GM18508 (cell line): ENCODE measurements at regions not wholly inside any gene's neighbourhood (a gene's known extent, or its start where the extent isn't known, plus 50 kb on each side); places are given as distances from the start of the nearest gene placed in this dataset.

Experiments
- ATAC-seq: cut with Tn5 transposase; IDR thresholded peaks from one replicate; pipeline ENCODE4 v1.9.1; 2021; ENCODE audit warnings: moderate number of reproducible peaks; ENCODE audit not compliant: insufficient read depth, unreplicated experiment

DNA sequence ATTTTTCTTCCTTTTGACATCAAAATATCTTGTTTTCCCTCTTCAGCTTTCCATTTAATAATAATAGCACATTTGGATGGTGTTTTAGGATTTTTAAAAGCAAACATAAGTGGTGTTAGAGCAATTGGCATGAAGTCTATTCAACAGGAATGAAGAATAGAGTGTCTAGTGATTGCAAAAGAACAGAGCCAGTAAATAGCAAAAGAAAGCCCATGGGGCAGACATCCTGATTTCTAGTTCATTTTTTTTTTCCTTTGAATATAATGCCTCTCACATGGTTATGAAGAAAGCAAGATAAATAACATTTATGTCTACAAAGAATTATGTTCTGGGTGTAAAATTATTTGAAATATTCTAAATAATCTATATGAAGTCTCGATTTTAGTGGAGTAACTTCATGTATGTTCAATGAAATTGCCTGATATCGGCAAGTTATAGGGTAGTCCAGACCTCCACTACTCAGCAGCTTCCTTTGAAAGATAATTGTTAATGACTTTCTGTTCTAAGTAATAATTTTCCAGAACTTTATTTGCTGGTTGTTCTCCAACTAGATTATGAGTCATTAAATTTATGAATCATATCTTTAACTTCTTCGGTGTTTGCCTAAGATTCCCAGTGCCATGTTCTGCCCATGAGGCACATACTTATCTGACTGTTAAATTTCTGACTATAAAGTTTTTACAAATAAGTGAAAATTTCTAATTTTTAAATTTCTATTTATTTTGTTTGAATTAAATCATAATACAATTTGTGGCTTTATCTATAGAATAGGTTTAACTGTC, 587.9 kb downstream of the TLL1 start:
- no peak for ATAC-seq

DNA sequence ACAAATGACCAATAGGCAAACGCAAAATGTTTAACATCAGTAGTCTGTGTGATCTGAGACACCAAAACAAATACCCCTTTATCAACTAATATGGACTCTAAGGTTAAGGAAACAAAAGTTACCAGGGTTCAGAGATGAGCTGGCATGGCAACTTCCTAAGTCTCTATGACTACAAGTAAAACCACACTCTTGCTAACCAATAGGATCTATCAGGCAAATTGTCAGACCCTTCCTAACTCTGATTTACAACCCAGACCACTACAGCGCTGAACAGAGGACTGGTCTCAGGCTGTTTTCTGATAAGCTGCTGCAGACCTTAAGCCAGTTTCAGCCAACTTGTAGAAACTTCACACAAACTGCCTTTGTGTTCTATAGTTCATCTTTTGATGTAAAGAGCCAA, 608.0 kb downstream of the TLL1 start:
- no peak for ATAC-seq

DNA sequence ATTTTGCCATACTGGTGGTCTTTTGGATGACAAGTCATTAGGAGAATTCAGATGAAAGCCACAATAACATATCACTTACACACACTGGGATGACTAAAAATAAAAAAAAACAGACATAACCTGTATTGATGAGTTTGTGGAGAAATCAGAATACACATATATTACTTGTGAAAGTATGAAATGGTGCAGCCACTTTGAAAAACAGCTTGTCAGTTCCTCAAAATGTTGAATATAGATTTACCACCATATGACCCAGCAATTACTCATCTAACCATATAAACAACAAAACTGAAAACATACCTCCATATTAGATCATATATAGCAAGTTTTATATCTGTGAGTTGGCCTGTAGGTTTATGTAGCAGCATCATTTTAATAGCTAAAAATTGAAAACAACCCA, 608.7 kb downstream of the TLL1 start:
- ATAC-seq = no peak

DNA sequence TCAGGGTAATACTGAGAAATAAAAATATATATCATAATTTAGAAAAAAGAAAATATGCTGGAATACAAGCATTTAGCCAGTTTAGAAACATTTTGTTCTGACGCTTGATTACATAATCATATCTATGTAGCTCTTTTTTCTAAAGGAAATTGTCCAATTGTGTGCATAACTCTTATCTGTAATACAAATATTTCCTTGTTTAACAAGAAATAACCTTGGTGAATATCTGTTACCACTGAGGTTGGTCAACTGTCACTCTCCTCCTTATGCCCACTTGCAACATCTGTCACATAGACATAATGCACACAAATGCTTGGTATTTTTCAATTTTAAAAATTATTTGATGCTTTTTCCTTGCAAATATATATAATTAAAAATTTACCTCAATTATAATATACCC, 609.7 kb downstream of the TLL1 start:
- ATAC-seq = no peak

DNA sequence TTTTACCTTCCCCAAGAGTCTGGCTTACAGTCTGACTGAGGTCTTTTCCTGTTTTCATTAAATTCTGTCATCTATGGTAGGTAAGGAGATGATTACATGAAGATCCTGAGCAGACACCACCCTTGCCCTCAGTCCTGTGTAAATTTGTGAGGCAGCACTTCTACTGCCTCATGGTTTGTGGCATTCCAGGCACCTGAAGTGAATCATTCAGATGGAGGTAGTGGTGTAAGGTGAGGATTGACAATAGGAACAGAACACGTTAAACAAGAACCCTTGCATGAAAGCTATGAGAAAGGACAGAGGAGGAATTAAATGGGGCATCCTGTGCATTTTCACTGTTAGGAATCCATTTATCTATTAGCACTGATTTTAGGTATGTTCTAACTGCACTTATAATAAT, 618.6 kb downstream of the TLL1 start:
- no peak for ATAC-seq

DNA sequence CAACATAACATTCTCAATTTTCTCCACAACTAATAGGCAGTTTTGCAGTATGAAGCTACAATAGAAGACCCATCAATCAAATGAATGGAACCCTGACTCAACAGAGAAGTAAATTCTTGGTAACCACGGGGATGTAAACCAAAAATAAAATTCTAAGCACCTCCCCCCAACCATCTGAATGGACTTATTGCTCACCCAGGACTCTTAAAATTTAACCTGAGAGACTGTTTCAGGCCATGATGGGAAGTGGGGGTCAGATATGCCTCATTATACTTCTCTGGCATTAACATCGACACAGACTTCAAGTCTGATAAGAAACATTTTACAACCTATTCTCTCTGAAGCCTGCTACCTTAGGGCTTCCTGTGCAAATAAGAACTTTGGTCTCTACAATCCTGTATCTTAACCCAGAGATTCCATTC, 620.9 kb downstream of the TLL1 start:
- ATAC-seq = no peak

DNA sequence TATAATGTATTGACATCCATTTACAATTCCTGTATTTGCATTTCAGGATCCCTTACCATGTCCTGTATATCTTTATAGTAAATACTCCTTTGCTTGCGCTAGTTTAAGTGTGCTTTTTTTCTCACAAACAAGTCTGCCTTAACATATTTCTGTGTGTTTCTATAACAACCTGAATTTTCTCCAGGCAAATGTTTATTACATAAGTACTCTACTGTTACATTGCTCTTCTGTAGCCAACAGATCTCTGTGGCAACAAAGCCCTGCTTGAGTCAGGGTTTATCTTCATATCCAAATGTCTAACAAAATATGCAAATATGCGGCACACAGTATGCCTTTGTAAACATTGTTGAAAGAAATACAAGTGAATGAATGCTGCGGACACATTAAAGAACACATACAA, 625.5 kb downstream of the TLL1 start:
- ATAC-seq = no peak

DNA sequence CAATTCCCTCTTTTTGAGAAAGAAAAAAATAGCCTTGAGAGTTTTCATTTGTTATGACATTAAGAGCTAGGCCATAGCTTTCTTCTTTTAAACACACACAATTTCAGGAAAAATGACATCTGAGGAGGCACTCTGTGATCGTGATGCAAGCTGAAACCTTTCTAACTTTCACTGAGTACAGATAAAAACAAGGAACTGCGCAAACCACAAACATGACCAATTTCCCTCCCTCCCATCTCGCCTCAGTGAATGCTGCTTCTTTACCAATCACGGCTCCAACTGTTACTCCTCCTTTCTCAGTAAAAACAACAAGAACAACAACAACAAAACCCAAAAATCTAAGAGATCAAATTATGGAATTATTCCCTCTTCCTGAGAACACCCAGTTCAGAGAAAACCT, 626.8 kb downstream of the TLL1 start:
- ATAC-seq = no peak

DNA sequence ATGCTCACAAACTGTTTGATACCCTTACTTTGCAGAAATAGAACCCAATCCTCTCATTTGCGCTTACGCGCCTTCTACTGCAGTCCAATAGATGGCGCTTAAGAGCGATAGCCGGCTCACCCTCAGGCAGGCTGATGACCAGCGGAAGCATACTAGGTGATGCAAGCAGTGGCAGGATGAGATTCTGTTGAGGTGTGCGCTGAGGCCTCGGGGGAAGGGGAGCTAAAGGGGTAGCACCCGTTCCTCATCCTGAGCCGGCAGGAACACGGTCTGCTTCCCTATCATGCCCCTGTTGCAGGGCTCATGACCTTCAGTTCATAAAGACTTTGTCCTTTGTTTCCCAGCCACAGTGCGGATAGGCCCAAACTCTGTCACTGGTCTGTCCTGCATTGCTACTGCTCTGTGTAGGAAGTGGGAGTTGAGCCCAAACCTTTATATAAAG, 628.9 kb downstream of the TLL1 start:
- ATAC-seq = no peak

DNA sequence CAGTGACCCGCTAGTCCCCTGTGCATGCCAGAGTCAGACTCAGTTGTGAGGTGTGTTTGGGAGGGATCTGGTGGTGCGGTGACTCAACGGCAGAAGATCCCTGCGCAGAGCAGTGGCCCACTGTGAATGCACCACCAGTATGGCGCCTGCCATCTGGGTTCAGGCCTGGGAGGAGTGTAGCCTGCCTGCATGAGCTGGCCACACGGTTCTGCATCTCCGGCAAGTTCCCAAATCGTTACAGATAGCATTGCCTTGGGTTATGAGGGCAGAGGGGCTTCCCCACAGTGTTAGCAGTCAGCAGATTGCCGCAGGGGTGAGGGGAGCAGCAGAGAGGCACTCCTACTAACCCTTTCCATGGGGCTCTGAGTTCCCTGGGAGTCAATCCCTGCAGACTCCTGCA, 629.6 kb downstream of the TLL1 start:
- no peak for ATAC-seq

DNA sequence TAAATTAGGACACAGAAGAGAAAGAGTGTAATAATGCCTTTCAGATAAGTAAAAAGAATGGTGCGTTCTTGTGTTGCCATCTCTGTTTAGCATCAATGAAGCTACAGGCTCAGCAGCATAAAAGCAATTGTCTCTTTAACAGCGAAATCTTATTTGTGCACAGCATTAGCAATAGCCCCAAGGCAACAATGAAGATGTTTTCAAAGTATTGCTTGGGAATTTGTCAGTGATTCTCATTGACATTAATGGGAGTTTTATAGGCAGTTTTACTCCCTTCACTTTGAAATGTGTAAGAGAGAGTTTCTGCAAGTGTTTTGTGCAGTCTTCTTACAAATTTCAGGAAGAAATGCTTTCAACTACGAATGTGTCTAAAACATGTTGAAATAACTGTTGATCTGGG, 633.0 kb downstream of the TLL1 start:
- no peak for ATAC-seq

DNA sequence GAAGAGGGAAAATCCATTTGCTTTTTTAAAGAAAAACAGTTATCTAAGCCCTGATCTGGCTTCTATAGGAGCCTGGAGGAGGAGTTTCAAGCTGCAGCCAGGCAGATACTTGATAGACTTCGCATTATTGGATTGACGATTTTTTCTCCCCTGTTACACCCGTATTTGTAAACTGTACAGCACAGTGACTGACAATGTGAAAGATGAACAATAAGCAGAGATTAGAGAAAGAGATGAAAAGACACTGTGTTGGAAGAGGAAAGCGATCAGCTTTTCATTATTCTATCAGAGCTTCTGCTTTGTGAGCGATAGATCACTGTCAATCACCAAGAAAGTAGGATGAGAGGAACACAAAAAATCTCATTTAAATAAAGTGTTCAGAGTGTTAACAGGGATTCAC, 639.2 kb downstream of the TLL1 start:
- no peak for ATAC-seq

DNA sequence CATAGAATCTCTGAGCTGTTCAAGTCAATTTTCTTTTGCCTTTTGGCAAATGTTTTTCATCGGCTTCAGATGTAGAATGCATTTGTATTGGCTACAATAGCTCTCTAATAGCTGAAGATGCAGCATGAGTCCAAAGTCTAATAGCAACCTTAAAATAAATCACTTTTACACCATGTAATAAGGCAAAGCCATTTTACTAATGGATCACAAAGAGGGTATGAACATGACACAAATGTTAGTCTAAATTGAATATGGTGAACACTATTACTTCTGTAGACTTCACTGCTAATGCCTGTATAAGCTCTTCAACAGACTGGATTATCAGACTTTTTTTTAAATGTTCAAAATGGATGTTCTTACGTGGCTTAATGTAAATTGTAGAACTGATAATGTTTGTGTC, 645.3 kb downstream of the TLL1 start:
- no peak for ATAC-seq

DNA sequence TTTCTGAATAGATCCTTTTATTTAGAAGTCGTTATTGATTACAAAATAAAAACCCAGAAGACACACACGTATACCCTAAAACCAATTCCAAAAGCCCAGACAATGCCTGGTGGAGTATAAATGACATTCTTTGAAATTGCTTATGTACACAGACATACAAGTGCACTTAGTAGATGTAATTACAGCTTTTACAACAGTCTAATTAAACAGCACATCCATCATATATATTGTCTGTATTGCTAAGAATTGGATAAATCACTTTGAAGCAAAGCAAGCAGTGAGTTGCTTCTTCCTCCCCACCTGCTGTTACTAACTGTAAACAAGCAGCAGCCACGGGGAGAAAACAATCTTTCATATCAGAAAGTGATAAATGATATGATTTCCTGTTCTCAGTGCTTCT, 645.7 kb downstream of the TLL1 start:
- ATAC-seq = no peak

DNA sequence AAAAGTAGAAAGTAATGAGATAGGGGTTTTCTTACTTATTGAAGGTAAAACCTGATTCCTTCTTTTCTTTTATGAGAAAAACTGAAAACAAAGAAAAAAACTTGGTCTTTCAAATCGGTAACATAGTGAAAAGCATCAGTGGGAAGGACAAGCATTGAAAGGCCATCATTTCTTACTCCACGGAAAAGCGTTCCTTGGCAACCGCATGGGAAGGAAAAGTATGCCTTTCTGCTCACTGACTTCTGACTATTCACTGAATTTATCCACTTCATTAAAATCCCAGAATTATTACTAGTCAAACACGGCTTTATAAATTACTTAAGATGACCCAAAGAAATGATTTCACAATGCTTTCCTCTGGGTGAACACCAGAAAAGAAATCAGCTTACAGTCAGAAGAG, 646.7 kb downstream of the TLL1 start:
- ATAC-seq = no peak

DNA sequence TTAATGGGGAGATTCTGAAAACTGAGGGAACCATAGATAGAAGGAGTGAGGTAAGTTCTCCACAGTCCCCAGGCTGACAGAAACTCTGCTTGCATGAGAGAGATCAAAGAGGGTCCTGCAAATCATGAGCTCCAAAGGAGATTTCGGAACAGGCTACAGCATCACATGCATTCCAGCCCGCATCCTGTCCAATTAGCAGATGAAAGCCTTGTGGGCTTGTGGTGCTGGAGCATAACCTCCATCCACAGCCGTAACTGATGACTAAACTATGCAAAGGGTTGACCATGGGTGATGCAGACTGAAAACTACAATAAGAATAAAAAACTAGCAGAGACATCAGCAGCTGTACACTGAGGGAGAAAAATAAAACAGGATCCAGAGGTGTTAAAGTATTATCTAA, 654.5 kb downstream of the TLL1 start:
- ATAC-seq = no peak

DNA sequence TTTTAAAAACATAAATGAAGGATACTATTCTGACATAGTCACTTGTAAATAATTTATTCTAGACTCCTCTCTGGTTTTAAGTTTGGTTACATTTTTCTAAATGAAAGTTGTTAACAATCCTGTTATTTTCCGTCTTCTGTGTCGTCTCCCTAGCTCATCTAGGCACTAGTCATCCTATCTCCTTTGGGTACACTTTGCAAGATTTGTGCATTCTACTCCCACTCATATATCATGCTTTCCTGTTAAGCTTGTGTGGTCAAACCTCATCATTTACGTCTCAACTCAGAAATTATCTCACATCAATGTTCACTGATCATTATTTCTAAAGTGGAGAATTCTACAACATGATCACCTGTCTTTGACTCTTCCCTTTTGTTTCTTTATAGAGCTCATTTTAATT, 658.7 kb downstream of the TLL1 start:
- no peak for ATAC-seq

DNA sequence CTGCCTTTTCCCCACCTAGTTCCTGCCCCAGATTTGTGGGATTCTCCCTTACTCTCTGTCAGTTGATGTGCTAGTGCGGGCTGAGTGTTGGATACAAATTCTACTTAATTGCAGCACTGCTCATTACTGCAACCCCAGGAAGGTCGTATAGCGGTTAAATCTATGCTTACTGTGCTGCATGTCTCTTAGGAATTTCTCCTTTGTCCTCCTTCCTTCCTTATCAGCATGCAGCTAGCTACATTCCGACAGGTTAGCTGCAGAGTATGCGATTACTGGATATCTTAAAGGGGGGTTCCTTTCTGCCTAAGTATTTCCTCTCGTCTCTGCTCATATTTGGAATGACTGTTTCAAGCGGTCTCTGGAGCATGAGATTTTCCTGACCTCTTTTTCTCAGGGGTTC, 662.8 kb downstream of the TLL1 start:
- no peak for ATAC-seq

DNA sequence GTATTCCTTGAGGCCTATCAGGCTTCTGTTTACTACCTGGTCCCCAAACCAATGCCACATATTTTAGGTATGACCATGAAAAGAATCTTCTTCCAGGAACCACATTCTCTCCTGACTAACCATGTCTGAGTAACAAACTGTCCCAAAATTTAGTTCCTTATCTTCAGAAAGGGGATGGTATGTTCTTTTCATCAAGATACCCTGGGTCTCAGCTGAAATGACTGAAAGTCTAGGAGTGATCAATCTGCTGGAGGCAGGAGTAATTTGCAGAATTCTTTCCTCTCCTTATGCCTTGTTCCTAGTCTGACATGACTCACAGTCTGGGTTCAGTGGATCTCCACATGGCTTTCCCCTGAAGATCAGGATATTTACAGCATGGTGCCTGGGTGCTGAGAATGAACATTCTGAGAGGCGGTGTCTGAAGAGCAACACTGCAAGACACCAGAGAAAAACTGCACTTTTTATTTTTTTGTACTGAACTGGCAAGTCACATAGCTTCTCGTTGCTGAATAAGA, 665.5 kb downstream of the TLL1 start:
- ATAC-seq = no peak

DNA sequence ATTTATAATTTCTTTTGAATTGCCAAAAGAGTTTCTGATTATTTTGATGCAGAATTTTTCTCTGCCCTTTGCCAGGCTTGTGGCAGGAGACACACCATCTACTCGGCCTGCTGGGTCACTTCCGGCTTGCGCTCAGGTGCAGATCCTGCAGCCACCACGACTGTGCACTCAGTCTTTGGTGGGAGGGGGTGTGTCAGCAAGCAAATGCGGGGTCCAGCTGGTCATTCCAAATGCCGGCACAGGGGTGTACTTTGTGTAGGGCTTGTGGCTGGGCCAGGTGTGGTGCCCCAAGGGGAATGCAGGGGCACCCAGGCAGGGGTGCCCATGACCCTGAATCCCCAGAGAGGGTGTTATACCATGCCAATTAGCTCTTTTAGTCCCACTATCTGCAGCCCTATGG, 673.0 kb downstream of the TLL1 start:
- ATAC-seq = no peak

DNA sequence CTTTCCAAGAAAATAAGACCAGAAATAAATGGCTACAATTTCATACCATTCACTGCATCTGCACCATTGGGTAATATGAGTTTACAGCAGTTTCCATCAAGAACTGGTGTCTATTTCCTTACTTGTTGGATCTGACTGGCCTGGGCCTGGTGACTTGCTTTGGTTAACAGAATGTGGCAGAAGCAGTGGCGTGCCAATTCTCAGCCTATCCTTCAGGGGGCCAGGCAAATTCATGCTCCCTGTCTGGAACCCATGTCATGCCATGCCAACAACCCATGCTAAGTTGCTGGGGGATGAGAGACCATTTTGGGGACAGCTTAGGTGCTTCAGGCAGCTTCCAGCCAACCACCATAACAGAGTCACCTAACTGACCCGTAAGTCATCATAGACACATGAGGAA, 656.7 kb downstream of the SPOCK3 start:
- ATAC-seq = no peak

DNA sequence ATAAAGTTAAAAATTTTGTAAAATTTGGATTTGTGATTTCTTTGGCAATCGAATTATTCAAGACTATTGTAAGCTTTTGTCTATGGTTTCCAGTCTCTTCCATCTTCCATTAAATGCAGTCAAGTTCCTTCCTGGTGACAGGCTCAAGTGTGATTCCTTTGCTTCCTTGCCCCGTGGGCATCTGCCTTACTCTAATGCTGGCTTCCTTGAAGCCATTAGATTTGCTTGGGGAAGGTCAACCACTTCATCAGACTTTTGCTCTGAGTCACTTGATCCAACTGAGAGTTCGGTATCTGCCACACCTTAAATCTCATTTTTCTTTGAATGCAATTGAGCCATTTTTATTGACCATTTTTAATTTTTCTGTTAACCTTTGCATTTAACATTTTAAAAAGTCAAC, 648.8 kb downstream of the SPOCK3 start:
- ATAC-seq = no peak
